ENCODE measurements at regions not wholly inside any gene's neighbourhood (a gene's known extent, or its start where the extent isn't known, plus 50 kb on each side); places are given as distances from the start of the nearest gene placed in this dataset.

GRCh38 chr12:58270966-58271705 lies 329.8 kb downstream of the ATP23 start:
- DNase-seq, result no peak

GRCh38 chr12:58272461-58272860 lies 331.1 kb downstream of the ATP23 start:
- DNase-seq, result no peak

DNA sequence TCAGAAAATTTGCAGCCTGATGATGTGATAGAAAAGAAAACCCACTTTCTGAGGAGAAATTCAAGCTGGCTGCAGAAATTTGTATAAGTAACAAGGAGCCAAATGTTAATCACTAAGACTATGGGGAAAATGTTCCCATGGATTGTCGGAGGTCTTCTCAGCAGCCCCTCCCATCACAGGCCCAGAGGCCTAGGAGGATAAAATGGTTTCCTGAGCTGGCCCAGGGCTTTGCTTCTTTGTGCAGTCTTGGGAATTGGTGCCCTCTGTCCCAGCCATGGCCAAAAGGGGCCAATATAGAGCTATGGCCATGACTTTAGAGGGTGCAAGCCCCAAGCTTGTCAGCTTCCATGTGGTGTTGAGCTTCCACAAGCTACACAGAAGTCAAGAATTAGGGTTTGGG lies 335.9 kb downstream of the ATP23 start:
- DNase-seq, result no peak

GRCh38 chr12:58283553-58283952 lies 342.2 kb downstream of the ATP23 start:
- DNase-seq, result no peak

DNA sequence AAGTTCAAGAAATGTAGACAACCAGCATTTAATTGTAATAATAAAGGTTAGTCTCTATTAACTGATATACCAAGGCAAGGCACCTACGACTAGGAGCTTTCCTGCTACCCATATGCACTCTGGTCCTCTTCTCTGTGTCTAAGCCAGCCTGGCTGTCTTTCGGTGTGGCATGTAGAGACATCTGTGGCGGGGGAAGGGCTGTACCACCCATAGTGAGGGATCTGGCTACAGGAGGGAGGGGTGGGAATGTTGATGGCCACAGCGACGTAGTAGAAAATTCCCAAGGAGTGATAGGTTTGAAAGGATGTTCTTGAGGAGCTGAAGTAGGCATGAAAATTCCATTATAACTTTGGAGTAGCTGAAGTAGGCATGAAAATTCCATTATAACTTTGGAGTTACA lies 344.2 kb downstream of the ATP23 start:
- DNase-seq, result no peak

DNA sequence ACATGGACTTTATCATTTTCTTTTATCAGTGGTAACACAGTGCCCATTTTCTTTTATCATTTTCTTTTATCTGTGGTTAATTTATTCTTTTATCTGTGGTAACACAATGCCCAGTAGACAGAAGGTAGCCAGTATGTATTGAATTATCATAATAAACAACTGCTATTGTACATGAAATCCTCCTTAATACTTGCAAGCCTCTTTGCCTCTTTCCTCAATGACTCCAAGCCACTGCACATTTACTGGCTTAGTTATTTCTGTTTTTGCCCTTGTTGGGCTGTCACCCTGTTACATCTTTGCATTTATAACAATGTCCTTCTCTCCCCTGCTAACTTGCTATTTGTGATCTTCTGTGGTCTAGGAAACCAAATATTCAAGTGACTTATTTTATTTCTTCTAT lies 345.0 kb downstream of the ATP23 start:
- DNase-seq, result no peak

DNA sequence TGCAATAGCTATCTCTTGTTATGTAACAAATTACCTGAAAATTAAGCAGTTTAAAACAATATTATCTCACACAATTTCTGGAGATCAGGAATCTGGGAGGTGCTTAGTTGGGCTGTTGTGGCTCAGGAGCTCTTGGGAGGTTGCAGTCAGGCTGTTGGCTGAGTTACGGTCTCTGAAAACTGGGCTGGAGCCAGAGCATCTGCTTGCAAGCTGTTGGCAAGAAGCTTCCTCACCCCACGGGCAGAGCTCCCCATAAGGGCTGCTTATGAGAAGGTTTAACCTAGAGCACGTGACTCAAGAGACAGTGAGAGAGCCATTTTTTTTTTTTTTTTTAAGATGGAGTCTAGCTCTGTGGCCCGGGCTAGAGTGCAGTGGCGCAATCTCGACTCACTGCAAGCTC lies 346.8 kb downstream of the ATP23 start:
- DNase-seq, result no peak

DNA sequence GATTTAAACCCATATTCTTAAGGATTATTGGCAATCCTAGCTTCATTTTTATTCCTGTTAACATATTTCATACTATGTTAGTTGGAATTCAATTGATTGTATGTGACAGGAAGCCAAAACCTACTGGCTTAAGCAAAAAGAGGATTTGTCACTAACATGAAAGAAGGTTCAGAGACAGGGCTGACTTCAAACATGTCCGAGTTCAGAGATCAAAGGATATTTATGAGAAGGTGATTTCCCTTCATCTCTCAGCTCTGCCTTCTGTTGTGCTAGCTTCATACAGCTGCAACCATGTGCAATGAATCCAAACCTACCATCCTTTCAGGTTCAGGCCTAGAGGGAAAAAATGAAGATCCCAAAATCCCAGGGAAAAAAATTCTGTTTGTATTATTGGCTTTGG lies 349.7 kb downstream of the ATP23 start:
- DNase-seq, result no peak

- no peak for DNase-seq
Observed at GRCh38 chr12:58293308-58293982, 352.1 kb downstream of the ATP23 start.

GRCh38 chr12:58295268-58295667 lies 353.9 kb downstream of the ATP23 start:
- no peak for DNase-seq

GRCh38 chr12:58296863-58297262 lies 355.5 kb downstream of the ATP23 start:
- no peak for DNase-seq

- DNase-seq, result no peak
Observed at GRCh38 chr12:58298803-58299202, 357.4 kb downstream of the ATP23 start.

DNA sequence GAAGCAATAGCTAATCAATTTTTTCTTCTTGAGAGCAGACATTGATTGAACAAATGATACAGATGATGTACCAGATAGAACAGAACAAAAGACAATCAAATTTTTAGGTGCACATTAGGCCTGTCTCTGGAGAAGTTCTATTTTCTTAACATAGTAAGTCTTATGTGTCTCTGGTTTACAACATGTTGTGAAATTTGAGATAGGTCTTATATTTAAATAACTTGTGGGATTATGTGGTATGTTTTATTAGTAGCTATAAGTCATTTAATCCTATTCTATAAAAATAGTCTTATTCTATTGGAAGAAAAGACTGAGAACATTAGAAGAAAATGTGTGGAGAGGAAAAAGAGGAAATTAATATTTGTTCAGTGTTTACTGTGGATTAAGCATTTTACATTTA lies 358.0 kb downstream of the ATP23 start:
- DNase-seq, result no peak

- no peak for DNase-seq
Observed at GRCh38 chr12:58301038-58301729, 359.8 kb downstream of the ATP23 start.

- no peak for DNase-seq
Observed at GRCh38 chr12:58301730-58302122, 360.4 kb downstream of the ATP23 start.

DNA sequence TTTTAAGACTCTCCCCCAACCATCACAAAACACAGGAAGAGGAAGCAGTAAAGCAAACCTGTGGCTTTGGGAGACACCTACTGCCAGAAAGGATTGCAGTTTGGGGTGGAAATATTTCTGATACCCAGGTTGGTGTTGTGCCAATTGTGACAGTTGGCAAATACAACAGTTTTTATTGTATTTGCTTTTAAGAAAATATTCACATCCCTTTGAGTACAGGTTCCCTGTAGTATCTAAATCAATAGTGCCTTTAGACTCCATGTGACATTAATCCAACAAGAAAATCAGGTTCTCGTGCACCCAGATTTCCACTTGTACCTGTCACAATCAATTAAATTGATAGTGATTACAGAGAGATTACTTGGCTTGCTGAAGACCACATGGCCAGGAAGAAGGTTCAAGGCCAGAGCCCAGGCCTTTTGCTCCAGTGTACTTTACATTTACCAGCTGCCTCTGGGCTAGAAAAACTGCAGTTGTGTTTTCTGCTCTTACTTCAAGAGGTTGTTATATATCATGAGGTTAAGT lies 361.2 kb downstream of the ATP23 start:
- DNase-seq, result no peak

DNA sequence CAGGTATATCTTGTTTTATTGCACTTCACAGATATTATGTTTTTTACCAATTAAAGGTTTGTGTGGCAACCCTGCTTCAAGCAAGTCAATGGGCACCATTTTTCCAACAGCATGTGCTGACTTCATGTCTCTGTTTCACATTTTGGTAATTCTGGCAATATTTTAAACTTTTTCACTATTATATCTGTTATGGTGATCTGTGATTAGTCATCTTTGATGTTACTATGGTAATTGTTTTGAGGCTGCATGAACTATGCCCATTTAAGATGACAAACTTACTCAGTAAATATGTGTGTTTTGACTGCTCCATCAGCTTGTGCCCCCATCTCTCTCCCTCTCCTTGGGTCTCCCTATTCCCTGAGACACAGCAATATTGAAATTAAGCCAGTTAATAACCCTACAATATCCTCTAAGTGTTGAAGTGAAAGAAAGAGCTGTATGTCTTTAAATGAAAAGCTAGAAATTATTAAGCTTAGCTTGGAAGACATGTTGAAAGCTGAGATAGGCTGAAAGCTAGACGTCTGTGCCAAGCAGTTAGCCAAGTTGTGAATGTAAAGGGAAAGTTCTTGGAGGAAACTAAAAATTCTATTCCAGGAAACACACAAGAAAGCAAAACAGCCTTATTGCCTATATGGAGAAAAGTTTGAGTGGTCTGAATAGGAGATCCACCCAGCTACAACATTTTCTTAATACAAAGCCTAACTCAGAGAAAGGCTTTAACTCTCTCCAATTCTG lies 365.1 kb downstream of the ATP23 start:
- DNase-seq, result no peak

GRCh38 chr12:58309806-58310205 lies 368.4 kb downstream of the ATP23 start:
- DNase-seq, result no peak

- DNase-seq, result no peak
Observed at GRCh38 chr12:58310368-58310767, 369.0 kb downstream of the ATP23 start.

GRCh38 chr12:58310809-58311622 lies 369.6 kb downstream of the ATP23 start:
- no peak for DNase-seq

DNA sequence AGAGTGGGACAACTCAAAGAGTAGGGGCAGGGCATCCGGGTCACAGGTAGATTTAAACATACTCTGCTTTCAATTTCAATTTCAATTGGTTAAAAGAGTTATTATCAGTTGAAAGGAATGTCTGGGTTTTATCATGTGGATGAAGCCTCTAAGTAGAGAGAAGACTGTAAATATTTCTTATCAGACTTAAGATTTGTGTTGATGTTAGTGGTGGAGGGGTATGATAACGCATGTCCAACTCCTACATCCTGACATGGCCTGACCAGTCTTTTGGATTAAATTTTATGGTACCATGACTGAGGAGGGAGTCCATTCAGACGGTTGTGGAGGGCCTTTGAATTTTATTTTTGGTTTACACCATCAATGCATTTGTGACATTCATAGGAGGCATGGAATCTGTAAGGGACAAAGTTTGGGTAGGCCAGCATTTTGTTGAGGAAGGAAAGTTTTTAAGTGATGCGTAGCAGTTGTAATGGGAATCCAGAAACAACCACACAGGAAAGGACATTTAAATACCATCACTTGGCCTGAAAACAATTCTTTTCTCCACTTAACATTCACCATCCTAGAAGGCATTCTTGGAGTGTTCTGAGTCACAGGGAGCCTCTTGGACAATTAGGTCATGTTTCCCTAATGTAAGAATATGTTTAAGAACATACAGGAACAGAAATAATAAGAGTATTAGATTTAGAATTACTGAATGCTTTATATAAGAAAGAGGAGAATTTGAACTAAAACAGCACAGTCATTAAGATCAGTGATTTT lies 371.9 kb downstream of the ATP23 start:
- no peak for DNase-seq
